Stimulated activated CD4-positive, alpha-beta T cell treated with anti-CD3 and anti-CD28 coated beads, Interleukin-15, amount 100 ng/mL, for 1 hour (primary cell): ENCODE measurements at regions not wholly inside any gene's neighbourhood (a gene's known extent, or its start where the extent isn't known, plus 50 kb on each side); places are given as distances from the start of the nearest gene placed in this dataset.

ENCODE experiments used
- DNase-seq, 2 donors: peaks; one replicate each; pipeline ENCODE4 v3.0.0-alpha.2; 2020; ENCODE audit warnings: low read depth in 1 of 2, low spot score in 1 of 2

DNA sequence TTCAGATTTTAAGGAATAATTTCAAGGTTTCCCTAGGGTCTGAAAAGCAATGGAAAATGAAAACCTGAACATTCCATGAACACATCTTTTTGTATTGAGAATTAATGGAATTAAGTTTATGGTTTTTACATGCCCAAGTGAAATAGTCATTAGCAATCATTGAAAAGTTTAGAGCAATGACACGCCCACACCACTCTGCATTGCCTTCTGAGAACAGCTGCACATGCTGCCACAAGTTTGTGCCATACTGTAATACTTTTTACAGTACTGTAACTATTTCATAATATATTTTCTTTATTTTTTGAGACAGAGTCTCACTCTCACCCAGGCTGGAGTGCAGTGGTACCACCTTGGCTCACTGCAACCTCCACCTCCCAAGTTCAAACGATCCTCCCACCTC lies 345.2 kb upstream of the PMFBP1 start:
- DNase-seq: no peak

- DNase-seq: no peak
Measured at GRCh38 chr16:72511171-72511570, 339.2 kb upstream of the PMFBP1 start.

GRCh38 chr16:72508191-72508590 lies 336.2 kb upstream of the PMFBP1 start:
- no peak for DNase-seq

- DNase-seq: no peak
Measured at GRCh38 chr16:72502594-72503005, 330.6 kb upstream of the PMFBP1 start.

GRCh38 chr16:72501739-72502593 lies 330.0 kb upstream of the PMFBP1 start:
- no peak for DNase-seq

GRCh38 chr16:72500545-72500944 lies 328.6 kb upstream of the PMFBP1 start:
- DNase-seq: no peak

DNA sequence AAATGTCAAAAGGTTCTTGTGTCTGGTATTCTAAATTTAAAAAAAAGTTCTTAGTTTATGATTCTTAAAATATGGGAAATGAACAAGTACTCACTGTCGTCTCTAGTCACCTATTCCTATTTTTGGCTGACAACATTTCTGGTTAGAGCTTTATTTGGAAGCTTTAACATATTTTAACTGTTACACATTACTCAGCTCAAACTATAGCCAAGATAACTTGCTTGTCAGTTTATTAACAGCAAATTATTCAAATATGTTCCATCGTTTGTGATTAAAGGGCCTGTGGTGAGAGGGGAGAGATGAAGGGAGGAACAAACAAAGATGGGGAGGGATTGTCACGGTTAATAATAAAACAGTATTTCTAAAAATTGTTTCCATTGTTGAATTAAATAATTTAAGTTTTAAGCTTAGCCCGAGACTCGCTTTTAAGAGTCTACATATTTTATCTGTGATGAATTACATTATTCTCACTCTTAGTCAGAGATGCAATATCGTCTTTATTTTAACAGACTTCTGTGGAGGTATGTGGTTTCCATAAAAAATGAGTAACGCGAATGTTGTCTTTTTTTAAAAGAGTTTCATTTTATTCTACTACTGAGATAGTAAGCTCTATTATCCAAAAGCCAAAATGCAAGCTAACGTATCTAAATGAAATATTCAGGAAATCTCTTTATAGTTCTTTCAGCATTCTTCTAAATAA lies 321.9 kb upstream of the PMFBP1 start:
- no peak for DNase-seq

DNA sequence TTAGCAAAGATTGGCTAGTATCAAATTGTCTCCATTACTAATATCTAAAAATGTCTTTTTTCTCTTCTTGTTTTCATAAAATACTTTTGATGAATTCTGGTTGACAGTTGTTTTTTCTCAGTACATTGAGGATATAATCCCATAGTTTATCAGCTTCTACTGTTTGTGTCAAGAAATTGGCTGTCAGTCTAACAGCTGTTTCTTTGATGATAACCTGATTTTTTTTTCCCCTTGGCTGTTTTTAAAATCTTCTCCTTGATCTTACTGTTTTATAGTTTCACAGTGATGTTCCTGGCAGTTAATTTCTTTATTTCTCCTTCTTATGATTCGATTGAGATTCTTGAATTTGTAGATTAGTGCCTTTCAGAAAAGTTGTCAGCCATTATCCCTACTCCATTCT lies 315.3 kb upstream of the PMFBP1 start:
- DNase-seq: no peak

DNA sequence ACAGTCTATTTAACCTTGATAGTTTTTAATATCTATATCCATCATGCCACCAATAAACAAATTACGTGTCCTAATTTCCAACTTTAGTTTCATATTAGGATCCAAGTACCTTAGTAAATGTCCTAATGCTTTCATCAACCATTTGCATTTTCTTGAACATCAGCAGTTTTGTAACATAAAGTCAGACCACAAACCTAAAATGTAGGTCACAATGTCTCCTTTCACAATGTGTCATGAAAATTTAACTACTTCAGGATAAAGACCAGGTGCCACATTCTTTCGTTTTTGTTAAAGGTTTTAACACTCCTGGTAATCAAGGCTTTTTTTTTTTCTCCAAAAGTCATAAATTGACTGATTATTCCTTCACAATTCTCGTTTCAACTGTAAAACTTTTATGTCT lies 310.7 kb upstream of the PMFBP1 start:
- no peak for DNase-seq

DNA sequence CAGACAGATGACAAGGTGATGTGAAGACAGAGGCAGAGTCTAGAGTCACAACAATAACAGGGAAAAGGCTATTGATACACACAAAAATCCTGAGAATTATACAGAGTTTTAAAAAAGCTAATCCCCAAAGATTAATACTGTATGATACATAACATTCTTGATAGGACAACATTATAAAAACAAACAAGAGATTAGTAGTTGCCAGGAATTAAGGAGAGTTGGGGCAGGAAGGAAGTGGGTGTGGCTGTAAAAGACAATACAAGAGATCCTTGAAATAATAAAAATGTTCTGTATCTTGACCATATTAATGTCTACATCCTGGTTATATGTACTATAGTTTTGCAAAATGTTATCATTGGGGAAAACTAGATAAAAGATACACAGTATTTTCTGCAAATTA lies 309.5 kb upstream of the PMFBP1 start:
- no peak for DNase-seq

- no peak for DNase-seq
Measured at GRCh38 chr16:72480911-72481310, 309.0 kb upstream of the PMFBP1 start.

- DNase-seq: no peak
Measured at GRCh38 chr16:72475688-72476087, 303.7 kb upstream of the PMFBP1 start.

- DNase-seq: no peak
Measured at GRCh38 chr16:72474501-72475123, 302.7 kb upstream of the PMFBP1 start.

DNA sequence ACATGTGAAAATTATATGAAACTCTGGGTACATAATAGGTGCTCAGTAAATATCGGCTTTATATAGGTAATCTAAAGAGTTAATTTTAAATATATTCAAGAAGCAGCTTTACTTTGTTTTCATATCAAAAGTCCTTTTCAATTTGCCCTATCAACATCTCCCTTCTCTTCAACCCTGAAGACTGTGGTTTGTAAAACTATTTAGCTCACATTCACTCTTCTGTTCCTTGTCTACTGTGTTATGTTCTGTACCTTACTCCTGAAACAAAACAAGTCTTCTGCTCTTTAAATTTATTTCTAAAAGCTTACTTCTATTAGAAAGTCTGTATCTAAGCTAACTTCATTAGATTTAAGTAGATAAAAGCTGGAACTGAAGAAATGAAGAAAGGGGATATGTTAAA lies 301.7 kb upstream of the PMFBP1 start:
- DNase-seq: no peak

GRCh38 chr16:72471317-72471924 lies 299.5 kb upstream of the PMFBP1 start:
- no peak for DNase-seq

GRCh38 chr16:72470541-72470940 lies 298.6 kb upstream of the PMFBP1 start:
- no peak for DNase-seq

GRCh38 chr16:72469932-72470331 lies 298.0 kb upstream of the PMFBP1 start:
- no peak for DNase-seq

- no peak for DNase-seq
Measured at GRCh38 chr16:72468582-72468981, 296.6 kb upstream of the PMFBP1 start.

- no peak for DNase-seq
Measured at GRCh38 chr16:72467157-72467759, 295.3 kb upstream of the PMFBP1 start.

DNA sequence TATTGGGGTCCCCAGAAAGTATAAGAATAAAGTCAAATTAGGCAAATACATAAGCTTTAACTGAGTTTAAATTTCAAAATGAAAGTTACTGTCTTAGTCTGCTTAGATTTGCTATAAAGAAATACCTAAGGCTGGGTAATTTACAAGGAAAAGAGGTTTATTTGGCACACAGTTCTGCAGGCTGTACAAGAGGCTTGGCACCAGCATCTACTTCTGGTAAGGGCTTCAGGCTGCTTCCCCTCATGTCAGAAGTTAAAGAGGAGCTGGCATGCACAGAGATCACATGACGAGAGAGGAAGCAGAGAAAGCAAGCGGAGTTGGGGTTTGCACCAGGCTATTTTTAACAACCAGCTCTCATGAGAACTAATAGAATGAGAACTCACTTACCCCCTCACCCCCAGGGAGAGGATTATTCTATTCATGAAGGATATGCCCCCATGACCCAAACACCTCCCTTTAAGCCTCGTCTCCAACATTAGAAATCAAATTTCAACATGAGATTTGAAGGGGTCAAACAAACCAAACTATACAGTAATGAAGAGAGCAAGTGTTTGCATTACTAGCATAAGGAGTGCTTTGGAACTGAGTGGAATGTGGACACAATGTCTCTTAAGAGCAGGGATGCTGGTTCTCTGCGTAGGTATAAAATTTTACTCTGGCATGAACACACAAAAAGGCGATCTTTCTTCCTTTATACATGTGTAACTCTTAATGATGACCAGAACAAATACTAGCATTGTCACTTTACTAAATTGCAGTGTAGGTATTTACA lies 292.8 kb upstream of the PMFBP1 start:
- DNase-seq: no peak

- no peak for DNase-seq
Measured at GRCh38 chr16:72464052-72464451, 292.1 kb upstream of the PMFBP1 start.
